ENCODE measurements at regions not wholly inside any gene's neighbourhood (a gene's known extent, or its start where the extent isn't known, plus 50 kb on each side); places are given as distances from the start of the nearest gene placed in this dataset.
A peak's percentile ranks its signal among the peaks of the same experiment; 100 is the strongest.

GRCh38 chr3:152516216-152516615 lies 247.5 kb downstream of the MBNL1 start:
- no peak for DNase-seq (ENCODE audit: low spot score)

DNA sequence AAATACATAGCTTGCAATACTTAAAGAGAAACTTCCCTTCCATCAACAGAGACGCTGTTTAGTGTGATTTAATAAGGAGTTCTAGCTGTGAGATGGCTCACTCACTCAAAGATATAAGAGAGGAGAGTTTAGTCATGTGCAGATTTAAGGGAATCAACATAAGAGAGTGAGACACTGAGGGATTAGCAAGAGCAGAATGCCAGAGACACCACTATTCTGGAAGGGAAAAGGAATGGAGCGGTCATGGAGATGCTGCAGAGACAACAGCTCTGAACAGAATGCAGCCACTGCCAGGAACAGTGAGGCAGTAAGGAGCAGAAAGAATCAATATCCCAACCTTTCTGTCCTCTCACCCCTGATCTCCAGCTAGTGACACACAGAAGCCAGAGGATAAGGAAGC lies 248.8 kb downstream of the MBNL1 start:
- DNase-seq (ENCODE audit: low spot score): no peak

DNA sequence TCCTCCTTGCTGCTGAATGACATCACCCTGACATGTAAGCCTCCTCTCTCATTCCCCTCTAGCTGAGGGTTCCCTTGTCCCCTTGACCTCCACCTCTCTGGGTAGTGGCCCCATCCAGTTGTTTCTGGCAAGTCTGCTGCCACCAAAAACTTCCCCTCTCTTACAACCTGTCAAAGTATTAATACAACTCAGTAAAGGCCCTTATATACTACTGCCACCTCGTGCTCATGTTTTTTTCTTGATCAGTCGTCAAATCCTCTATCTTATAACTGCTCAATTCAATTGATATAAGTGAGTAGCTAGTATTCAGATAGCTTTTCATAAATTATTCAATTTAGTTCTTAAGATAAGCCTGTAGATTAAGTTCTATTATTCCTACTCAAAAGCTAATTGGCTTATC lies 249.6 kb downstream of the MBNL1 start:
- no peak for DNase-seq (ENCODE audit: low spot score)

GRCh38 chr3:152519376-152519775 lies 250.6 kb downstream of the MBNL1 start:
- DNase-seq (ENCODE audit: low spot score): no peak

DNA sequence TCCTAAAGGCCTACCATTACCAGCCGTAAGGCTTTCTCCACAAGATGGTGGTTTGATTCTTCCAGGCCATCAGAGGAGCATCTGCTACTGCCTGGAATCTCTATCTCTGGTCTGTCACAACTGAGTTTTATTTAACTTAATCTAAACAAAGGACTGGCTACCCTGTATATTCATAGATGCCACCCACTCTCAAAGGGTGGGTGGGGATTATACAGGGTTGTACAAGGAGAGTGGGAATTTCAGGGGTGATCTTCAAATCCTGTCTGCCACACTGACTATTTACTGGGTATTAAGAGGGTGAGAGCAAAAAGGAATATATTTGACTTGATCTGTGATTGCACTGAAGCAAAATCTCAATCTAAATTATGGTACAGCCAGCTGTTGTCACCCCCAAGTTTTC lies 253.3 kb downstream of the MBNL1 start:
- DNase-seq (ENCODE audit: low spot score): no peak

GRCh38 chr3:152524198-152525140 lies 255.7 kb downstream of the MBNL1 start:
- DNase-seq (ENCODE audit: low spot score): no peak

DNA sequence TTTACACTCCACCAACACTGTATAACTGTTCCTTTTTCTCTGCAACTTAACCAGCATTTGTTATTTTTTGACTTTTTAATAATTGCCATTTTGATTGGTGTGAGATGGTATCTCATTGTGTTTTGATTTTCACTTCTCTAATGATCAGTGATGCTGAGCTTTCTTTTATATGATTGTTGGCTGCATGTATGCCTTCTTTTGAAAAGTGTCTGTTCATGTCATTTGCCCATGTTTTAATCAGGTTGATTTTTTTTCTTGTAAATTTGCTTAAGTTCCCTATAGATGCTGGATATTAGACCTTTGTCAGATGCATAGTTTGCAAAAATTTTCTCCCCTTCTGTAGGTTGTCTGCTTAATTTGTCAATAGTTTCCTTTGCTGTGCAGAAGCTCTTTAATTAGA lies 263.0 kb downstream of the MBNL1 start:
- no peak for DNase-seq (ENCODE audit: low spot score)

- DNase-seq (ENCODE audit: low spot score): no peak
Observed at GRCh38 chr3:152538518-152538917, 269.8 kb downstream of the MBNL1 start.

- no peak for DNase-seq (ENCODE audit: low spot score)
Observed at GRCh38 chr3:152539191-152539764, 270.5 kb downstream of the MBNL1 start.

DNA sequence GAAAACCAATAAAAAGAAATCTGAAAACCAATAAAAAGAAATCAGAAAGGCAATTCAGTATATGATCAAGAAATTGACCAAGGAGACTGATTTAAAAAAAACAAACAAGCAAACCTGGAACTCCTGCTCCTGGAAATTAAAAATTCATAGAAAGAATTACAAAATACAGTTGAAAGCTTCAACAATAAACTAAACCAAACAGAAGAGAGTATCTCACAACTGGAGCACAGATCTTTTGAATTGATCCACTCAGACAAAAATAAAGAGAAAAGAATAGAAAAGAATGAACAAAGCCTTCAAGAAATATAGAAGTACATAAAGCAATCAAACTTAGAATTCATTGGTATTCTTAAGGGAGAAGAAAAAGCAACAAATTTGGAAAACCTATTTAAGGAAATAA lies 271.4 kb downstream of the MBNL1 start:
- no peak for DNase-seq (ENCODE audit: low spot score)

DNA sequence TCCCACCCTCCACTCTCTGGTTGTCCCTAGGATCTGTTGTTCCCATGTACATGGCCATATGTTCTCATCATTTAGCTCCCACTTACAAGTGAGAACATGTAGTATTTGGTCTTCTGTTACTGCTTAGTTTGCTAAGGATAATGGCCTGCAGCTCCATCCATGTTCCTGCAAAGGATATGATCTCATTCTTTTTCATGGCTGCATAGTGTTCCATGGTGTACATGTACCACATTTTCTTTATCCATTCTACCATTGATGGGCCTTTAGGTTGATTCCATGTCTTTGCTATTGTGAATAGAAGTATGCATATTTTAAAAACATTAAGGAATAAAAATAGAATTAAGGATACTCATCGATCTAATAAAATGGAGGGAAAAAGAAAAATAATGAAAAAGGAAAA lies 278.4 kb downstream of the MBNL1 start:
- no peak for DNase-seq (ENCODE audit: low spot score)

GRCh38 chr3:152549263-152549662 lies 280.5 kb downstream of the MBNL1 start:
- DNase-seq (ENCODE audit: low spot score): no peak

DNA sequence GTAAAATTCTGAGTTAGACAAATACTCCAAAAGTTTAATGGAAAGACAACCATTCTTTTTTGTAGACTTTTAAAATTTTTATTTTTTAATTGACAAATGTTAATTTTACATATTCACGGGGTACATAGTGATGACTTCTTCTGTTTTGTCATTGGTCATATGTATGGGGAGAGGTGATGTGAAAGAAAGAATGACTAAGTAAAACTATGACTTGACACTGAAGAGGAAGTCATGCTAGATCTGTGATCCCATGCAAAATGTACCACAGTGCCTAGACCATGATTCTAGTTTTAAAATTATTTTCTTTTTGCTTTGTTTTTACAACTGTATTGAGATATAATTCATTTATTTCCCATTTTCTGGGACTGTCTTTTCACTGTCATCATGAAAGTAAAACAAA lies 281.6 kb downstream of the MBNL1 start:
- no peak for DNase-seq (ENCODE audit: low spot score)

GRCh38 chr3:152554980-152555379 lies 280.0 kb upstream of the P2RY1 start:
- no peak for DNase-seq (ENCODE audit: low spot score)

- no peak for DNase-seq (ENCODE audit: low spot score)
Observed at GRCh38 chr3:152555666-152556291, 279.2 kb upstream of the P2RY1 start.

DNA sequence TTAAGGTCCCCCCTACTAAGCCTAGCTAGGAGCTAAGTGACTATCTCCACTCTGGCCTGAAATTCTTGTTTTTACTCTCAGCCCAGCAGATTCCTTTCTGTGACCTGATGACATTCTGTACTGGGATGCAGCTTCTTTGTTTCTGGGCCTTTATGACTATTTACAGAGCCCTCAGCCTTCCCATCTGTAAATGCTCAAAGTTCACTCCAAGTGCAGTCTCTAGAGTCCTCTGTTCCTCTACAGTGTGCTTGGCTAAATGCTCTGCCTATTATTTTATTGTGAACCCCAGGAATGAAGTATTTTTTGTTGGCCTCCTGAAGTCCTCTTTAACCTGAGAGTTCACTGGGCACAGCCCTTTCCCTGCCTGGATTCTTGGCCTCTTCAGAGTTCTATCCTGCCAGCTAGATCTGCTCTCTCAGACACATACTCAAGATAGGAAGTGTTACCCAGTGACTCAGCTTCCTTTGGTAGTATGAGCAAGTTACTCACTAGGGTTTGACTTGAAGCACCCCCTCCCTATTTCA lies 278.1 kb upstream of the P2RY1 start:
- DNase-seq (ENCODE audit: low spot score): peak; percentile 38

DNA sequence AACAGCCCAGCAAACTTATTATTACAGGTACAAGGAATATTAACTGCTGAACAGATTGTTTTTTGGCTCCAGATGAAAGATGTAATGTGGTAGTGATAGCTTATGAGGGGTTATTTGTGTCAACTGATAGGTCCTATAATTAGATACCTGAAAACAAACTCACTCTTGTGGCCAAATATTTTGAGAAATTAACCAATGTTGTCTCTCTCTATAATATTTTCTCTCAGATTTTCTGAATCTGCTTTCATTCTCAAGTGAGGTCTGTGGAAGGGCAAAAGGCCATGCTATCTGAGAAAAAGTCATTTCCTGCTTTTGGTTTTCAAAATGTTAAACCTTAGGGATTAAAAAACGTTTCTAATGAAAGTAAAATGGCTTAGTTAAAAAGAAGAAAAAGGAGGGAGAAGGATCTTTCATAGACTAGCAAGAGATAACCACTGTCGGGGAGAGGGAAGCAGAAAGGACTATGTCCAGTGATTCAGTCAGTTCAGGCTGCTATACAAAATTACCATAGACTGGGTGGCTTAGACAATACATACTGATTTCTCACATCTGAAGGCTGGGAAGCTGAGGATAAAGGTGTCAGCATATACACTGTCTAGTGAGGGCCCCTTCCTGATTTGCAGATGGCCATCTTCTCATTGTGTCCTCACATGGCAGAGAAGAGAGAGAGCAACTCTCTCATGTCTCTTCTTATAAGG lies 277.5 kb upstream of the P2RY1 start:
- no peak for DNase-seq (ENCODE audit: low spot score)

- DNase-seq (ENCODE audit: low spot score): no peak
Observed at GRCh38 chr3:152558386-152558785, 276.5 kb upstream of the P2RY1 start.

- DNase-seq (ENCODE audit: low spot score): no peak
Observed at GRCh38 chr3:152559246-152559645, 275.7 kb upstream of the P2RY1 start.

DNA sequence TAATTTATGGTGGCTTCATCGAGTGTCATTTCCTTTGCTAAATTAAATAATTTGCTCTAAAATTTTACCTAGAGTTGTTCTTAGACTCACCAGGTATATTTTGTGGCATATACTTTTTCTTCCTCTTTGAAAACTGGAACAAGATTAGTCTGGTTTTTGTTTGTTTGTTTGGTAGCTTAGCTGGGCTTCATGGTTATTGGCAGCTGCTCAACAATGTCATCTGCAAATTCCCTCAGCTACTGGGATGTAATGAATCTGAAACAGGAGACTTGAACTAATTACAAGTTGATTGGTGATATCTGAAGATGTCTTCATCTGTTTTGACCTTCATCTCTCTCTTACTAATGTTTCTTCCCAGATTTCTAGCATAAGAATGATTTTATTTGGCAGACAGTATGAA lies 270.5 kb upstream of the P2RY1 start:
- no peak for DNase-seq (ENCODE audit: low spot score)

- DNase-seq (ENCODE audit: low spot score): no peak
Observed at GRCh38 chr3:152574461-152575079, 260.4 kb upstream of the P2RY1 start.

DNA sequence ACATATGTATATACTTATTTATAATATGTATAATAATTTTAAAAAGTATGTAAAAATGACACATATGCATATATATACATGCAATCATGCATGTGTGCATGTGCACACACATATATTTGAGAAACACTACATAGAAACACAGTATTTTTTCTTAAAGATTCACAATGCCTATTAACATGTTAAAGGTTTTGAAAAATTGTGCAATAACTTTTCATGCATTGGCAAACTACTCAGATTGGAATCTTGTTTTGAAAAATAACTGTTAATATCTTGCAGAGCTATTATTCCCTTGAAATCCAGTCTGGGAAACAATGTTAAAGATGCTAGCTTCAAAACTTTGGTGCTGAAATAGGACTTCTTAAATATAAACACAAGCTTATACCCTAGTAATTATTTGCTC lies 256.2 kb upstream of the P2RY1 start:
- DNase-seq (ENCODE audit: low spot score): no peak

Data from HuH-7 (cell line).